NCI-H2081 treated with DMSO at 0.1 percent for 48 hours (cell line): ENCODE measurements at regions not wholly inside any gene's neighbourhood (a gene's known extent, or its start where the extent isn't known, plus 50 kb on each side); places are given as distances from the start of the nearest gene placed in this dataset.

ENCODE experiments used
- DNase-seq: peaks from one replicate; lab custom pipeline; 2025; lab: John Stamatoyannopoulos, UW

DNA sequence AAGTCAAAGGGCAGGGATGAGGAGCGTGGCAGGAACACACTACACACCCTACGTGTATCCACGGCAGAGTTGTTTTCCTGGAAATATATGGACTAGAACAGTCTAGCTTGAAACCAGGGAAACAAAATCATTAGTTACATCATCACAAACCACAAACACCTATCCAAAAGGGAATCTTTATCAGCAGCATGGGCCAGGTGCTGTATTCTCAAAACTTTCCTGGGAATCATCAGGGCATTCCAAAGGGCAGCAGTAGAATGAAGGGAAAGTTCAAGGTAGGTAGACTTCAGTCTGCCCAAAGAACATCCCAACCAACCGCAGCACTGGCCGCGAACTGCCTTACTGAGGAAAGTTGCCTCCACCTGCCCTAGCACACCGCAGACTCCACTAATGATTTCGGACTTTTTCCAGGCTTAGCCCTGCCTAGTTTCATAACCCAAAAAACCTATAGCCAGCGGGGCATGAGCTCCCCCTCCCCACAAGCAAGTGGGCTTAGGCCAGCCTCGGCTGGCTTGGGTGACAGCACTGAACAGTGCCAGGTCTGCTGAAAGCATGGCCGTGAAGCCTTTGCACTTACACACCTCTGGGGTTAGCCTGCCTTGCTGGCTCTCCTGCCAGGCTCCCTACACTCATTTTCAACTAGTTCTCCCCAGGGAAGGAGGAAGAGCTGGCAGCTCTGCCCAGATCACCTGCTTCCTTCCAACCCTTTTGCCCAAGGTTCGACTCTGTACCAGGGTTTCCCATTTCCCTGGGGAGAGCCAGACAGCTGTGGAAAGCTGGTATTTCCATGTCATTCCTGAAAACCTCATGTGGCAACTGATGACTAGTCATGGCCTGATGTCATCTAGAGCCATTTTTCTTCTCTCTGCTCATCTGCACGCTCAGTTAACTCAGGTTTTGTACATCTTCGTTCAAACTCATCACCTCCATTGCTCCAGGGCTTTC, 77.3 kb upstream of the UBAC2 start:
- no peak for DNase-seq

DNA sequence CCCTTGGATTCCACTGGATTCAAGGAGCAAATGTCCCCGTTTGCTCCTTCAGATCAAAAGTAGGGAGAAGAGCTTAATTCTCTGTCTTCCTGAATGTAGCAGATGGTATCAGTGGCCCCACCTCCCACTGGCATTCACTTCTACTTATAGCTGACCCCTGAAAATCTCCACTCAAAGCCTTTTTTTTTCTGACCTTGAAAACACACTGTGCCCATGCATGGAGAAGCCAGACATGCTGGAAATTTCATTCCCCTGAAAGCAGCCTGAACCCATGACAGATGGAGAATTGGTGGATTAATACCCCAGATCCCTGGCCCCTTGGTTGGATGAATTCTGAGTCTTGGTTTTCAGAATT, 76.6 kb upstream of the UBAC2 start:
- no peak for DNase-seq

DNA sequence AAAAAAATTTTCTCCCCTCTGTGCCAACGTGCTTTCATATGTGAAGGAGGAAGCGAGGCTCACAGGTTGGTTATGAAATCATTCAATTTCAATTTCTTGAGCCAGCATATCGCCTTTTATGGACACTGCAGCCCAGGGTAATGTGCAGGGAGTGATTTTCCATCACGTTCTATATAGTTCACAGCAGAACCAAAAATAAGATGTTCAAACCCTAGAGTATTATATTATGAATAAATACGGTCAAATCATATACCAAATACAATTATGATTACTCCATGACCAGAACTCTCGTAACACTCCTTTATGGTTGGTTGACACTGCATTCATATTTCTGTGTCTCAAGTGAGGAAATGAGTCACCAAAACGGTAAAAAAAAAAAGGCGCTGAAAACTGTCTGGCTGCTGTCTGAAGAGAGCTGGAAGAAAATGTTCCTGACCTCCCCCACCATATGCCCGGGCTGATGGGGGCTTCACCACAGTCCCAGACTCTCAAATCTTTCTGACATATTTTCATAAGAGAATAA, 75.8 kb upstream of the UBAC2 start:
- DNase-seq, result no peak

DNA sequence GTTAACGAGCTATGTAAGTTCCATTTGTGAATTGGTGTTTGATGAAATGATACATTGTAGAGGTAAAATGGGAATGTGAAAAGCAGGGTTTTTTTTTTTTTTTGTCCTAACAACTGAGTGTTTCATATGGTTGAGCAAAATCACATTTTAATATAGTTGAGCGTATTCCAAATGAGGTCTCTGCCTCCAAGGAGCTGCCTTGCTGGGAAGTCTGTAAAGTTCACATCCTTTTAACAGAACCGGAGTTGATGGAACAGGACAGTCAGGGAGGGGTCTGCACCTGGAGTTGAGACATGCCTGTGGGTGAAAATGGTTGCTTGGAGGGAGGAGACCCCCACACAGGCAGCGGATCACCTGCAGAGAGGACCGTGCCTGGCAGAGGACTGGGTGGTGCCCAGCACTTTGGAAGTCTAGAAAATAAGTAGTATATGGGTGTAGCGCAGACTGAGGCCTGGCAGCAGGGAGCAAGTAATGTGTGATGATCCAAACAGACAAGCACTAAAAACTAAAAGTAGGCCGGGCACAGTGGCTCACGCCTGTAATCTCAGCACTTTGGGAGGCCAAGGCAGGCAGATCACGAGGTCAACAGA, 75.2 kb upstream of the UBAC2 start:
- no peak for DNase-seq

DNA sequence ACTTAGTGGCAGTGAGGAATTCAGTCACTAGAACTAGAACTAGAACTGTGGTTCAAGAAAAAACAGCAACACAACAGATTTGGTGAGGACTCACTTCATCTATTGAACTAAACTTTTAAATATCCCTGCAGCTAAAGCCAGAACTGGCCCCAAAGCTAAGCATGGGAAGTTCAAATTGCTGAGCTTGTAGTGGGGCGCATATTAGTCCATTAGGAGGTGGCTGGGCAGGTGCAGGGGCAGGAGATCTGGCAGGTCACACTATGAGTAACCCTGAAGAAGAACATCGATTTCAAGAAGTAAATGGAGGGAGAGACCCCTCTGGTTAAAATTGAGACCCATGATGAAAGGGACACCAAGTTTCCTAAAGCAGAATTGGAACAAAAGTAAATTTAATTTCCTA, 73.8 kb upstream of the UBAC2 start:
- DNase-seq, result no peak

DNA sequence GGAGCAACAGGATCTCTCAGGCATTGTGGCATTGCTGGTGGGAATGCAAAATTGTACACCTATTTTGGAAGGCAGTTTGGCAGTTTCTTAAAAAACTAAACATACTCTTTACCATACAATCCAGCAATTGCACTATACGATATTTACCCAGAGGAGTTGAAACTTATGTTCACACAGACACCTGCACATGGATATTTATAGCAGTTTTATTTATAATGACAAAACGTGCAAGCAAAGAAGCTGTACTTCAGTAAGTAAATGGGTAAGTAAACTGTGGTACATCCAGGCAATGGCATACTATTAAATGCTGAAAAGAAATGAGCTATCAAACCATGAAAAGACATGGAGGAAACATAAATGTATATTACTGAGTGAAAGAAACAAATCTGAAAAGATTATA, 71.6 kb upstream of the UBAC2 start:
- DNase-seq, result no peak

DNA sequence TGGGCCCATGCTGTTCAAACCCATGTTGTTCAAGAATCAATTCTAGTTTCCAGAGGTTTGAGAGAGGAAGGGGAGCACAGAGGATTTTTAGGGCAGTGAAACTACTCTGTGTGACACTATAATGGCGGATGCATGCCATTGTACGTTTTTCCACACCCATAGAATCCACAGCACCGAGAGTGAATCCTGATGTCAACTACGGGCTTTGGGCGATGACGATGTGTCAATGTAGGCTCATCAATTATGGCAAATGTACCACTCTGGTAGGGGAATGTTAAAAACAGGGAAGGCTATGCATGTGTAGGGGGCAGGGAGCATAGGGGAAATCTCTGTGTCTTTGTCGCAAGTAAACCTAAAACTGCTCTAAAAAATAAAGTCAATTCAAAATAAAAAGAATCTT, 70.7 kb upstream of the UBAC2 start:
- DNase-seq, result no peak

DNA sequence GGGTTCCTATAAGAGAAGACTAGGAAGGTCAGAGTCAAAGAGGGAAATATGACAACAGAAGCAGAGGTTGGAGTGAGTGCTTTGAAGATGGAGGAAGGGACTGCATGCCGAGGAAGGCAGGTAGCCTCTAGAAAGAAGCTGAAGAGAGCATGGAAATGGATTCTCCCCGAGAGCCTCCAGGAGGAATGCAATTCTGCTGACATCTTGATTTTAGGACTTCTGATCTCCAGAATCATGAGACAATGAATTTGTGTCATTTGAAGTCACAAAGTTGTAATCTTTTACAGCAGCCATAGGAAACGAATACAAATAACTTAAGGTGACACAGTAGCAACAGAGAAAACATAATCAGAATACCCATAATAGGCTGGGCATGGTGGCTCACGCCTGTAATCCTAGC, 69.2 kb upstream of the UBAC2 start:
- DNase-seq, result no peak

DNA sequence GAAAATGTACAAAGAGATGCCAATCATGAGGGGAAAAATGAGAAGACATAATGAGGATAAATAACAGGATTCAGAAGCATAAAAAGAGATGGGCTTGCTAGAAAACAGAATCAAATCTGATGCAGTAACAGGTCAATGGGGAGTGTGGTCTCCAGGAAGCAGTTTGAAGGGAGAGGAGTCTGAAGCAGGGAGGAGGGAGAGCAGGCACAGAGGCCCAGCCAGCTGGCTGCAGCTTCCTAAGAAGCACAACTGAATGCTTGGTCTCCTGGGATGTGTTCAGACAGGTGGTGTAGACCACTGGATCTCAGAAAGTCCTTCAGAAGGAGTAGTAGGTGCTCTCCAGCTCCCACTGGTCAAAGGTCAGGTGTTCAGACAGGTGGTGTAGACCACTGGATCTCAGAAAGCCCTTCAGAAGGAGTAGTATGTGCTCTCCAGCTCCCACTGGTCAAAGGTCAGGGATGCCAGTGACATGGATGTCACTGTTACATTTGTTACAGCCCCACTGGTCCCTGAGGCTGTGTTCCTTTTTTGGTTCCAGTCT, 68.3 kb upstream of the UBAC2 start:
- no peak for DNase-seq

DNA sequence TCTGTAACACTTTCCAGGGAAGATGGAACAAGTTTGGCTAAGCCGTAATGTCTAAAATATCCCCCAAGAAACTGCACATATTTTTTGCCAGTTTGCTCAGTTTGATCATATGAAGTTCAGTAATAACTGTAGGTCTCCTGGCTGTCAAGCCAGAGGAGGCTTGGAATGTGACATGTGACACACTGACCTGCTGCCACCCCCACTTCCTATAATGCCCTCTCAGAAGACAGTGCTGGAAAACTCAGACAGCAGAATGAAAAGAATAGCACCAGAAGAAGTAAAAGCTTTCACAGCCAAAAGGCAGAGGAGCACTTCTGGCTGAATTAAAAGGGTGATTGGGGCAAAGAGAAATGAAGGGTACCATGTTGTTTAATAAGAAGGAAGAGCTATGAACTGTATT, 67.4 kb upstream of the UBAC2 start:
- no peak for DNase-seq

DNA sequence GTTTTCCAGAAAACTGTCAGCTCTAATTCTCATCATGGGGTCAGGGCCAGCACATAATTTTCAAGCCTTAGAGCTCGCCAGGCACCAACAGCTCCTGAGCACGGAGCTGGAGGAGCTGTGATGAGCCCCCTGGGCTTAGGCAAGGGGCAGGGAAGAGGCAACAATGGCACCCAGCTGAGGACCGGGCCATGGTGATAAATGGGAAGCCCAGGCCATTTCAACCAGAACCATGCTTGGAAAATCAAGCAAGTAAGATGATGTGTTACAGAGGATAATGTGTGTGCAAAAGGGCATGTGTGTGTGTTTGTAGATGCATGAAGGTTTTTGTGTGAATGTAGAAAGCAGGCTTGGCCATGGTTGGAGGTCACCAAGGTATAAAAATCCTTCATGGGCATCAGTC, 66.8 kb upstream of the UBAC2 start:
- no peak for DNase-seq

DNA sequence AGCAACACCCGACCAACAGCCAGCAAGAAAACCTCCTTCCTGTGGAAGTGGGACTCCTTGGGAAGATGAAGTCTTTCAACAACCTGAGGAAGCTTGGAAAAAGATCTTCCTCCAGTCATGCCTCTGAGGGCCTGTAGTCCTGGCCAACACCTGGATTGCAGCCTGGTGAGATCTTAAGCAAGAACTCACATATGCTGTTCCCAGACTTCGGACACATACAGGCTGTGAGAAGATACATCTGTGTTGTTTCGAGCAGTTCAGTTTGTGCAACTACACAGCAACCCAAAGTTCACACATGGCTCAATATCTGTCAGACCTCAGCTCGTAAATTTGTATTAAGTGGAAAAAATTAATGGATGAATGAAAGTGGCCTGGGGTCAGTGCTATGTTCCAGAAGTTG, 65.1 kb upstream of the UBAC2 start:
- no peak for DNase-seq

DNA sequence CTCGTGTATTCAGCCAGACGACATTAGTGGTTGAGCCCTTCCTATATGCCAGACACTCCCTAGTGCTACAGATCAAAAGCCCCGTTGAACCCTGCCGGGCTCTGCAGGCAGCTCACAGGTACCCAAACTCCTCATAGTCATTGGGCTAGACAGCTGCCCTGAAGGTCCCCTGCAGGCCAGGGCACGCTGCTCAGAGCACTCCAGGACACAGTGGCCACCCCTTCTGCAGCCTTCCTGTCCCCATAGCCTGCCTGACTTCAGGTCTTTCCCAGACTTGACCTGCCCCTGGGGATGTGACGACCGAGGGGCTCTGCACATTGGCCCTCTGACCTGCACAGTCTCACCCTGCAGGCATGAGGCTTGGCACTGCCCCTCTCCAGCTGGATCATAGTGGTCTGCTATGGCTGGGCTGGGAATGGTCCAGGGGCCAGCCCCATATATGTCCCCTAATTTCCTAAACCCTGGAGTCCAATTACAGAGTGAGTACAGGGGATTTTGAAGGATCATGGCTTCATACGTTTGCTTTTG, 64.2 kb upstream of the UBAC2 start:
- no peak for DNase-seq

DNA sequence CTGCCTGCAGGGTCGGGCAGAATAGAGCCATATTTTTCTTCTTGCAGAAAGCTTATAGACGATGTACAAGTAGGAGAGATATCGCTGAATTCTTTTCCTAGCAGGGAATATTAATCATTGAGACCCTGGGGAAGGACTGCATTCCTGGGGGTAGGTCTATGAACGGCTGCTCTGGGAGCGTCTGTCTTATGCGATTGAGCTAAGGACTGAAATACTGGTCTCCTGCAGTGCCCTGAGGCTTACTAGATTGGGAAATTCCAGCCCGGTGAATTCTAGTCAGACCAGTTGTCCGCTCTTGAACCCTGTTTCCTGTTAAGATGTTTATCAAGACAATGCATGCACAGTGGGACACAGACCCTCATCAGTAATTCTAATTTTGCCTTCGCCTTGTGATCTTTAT, 59.8 kb upstream of the UBAC2 start:
- DNase-seq, result no peak

DNA sequence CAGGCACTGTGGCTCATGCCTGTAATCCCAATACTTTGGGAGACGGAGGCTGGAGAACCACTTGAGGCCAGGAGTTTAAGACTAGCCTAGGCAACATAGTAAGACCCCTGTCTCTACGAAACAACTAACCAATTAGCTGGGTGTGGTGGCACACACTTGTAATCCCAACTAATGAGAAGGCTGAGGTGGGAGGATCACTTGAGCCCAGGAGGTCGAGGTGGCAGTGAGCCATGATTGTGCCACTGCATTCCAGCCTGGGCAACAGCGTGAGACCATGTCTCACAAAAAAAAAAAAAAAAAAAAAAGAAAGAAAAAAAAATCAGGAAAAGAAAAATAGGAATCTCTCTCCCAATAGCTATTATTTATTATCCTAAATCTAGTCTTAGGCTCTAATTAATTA, 56.8 kb upstream of the UBAC2 start:
- no peak for DNase-seq

DNA sequence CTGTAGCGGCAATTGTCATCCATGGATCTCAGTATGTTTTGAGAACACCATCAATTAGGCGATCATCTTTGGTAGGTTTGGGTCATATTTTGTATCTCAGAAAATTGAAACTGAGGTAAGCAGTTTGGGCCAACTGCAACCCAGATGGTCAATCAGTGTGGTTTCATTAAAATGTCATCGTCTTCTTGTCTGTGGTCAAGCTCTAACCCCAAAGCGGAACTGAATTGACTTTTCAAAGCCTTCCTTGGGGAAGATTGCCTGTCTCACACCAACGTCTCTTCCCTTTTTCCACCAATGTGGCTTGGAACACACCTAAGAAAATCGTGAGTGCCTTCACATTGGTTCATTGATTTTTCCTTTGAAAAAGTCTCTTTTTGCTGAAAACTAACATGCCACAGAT, 56.3 kb upstream of the UBAC2 start:
- DNase-seq, result no peak

DNA sequence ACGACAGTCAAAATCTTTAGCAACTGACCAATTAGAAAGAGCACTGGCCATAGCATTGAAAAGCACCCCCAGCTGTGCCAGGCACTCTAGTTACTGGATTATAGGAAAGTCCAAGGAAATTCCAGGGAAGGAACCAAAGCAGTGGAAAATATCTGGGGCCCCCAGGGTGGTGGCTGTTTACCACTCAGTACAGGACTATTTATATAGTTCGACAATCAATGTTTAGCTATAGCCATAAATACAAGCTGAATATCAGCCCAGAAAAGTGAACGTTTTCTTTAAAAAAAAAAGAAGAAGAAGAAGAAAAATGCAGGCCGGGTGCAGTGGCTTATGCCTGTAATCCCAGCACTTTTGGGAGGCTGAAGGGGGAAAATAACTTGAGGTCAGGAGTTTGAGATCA, 55.2 kb upstream of the UBAC2 start:
- DNase-seq, result no peak

DNA sequence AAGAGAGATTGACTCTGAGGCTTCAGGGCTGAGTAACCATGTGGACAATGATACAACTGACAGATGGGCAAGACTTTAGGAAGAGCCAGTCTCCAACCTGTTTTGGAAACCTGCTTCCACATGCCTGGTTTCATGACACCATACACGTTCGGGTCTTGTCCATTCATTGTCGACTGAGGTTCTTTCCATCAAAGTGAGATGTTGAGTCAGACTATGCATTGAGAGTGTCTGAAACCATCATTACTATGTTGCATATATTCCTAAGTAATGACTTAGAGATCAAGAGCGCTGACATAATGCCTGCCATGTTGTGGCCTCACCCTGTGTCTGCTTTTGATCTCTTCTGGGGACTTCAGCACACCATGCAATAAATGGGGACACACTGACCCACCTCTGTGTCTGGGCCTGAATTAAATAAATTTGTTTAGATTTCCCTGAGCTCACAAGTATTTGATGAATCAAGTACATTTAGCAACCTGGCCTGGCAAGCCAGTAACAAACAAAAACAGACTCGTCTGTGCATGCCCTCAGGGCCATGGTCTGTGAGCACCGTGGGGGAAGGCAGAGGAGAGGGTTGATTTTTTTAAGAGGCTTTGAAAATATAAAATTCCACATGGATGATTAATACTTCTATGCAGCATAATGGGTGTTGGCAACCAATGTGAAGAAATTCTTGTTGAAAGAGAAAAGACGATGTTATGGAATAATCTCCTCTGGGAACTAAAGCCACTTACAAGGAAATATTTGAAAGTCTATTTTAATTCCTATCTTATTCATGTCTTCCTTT, 49.9 kb upstream of the UBAC2 start:
- no peak for DNase-seq
